Karpas-422 (cell line): ENCODE measurements at regions not wholly inside any gene's neighbourhood (a gene's known extent, or its start where the extent isn't known, plus 50 kb on each side); places are given as distances from the start of the nearest gene placed in this dataset.

Experiments used
- DNase-seq: peaks from one replicate; pipeline ENCODE4 v3.0.0-alpha.2; 2015
- H2AFZ ChIP-seq: fragments of 200-600 bp; sonication (generic); 2 replicates; pipeline ENCODE4 v1.6.1; 2014; ENCODE audit warnings: antibody characterized with exemption, low read length, mixed read lengths
- H3K27ac ChIP-seq: fragments of 200-600 bp; sonication (generic); 2 replicates; pipeline ENCODE4 v1.5.1; 2014; ENCODE audit warnings: mild to moderate bottlenecking, low read length, moderate library complexity
- H3K27me3 ChIP-seq: fragments of 200-600 bp; sonication (generic); 2 replicates; pipeline ENCODE4 v1.6.1; 2014; ENCODE audit warnings: low read length, mixed read lengths
- H3K36me3 ChIP-seq: fragments of 200-600 bp; sonication (generic); 2 replicates; pipeline ENCODE4 v1.6.1; 2014; ENCODE audit warnings: low read length, mixed read lengths; ENCODE audit not compliant: insufficient read depth
- H3K4me1 ChIP-seq: fragments of 200-600 bp; sonication (generic); 2 replicates; pipeline ENCODE4 v1.6.1; 2014; ENCODE audit warnings: mild to moderate bottlenecking, low read length, mixed read lengths
- H3K4me2 ChIP-seq: fragments of 200-600 bp; sonication (generic); 2 replicates; pipeline ENCODE4 v1.6.1; 2014; ENCODE audit warnings: low read length, low read depth, mild to moderate bottlenecking; ENCODE audit not compliant: poor library complexity, severe bottlenecking
- H3K4me3 ChIP-seq: fragments of 200-600 bp; sonication (generic); 2 replicates; pipeline ENCODE4 v1.5.1; 2014; ENCODE audit warnings: mild to moderate bottlenecking, antibody characterized with exemption, low read length, mixed read lengths
- H3K79me2 ChIP-seq: fragments of 200-600 bp; sonication (generic); 2 replicates; pipeline ENCODE4 v1.6.1; 2014; ENCODE audit warnings: mild to moderate bottlenecking, low read length, mixed read lengths
- H3K9ac ChIP-seq: fragments of 200-600 bp; sonication (generic); 2 replicates; pipeline ENCODE4 v1.6.0; 2014; ENCODE audit warnings: low read length
- H3K9me2 ChIP-seq: fragments of 200-600 bp; sonication (generic), shearing (Covaris generic); replicated peaks from 2 replicates; pipeline ENCODE4 v1.6.0; 2014; ENCODE audit warnings: mild to moderate bottlenecking, low read length, moderate library complexity; ENCODE audit not compliant: insufficient read depth
- H3K9me3 ChIP-seq: fragments of 300-700, 200-600 bp; sonication (generic); 2 replicates; pipeline ENCODE4 v1.6.1; 2014; ENCODE audit warnings: low read length, mixed read lengths
- H4K20me1 ChIP-seq: fragments of 200-600 bp; sonication (generic); 2 replicates; pipeline ENCODE4 v1.6.1; 2014; ENCODE audit warnings: mild to moderate bottlenecking, antibody characterized with exemption, low read length, low read depth; ENCODE audit not compliant: insufficient read depth

- H3K9ac ChIP-seq: no peak overlapping the region
- no peaks in the 10 kb centered on the region for H3K27me3 ChIP-seq
- H3K79me2 ChIP-seq: no peaks in the 10 kb centered on the region
- no peaks in the 10 kb centered on the region for H3K4me1 ChIP-seq
- DNase-seq: no peak
- H3K36me3 ChIP-seq: no peaks in the 10 kb centered on the region
- no peak overlapping the region for H3K4me3 ChIP-seq
- no peaks in the 10 kb centered on the region for H3K9me3 ChIP-seq
- no peaks in the 10 kb centered on the region for H3K9me2 ChIP-seq
- H4K20me1 ChIP-seq: no peaks in the 10 kb centered on the region
- no peak overlapping the region for H2AFZ ChIP-seq
- H3K4me2 ChIP-seq: no peak overlapping the region
- no peak overlapping the region for H3K27ac ChIP-seq
Observed at GRCh38 chr6:43865086-43865485, 95.1 kb downstream of the VEGFA start.

- no peaks in the 10 kb centered on the region for H3K27me3 ChIP-seq
- H3K9ac ChIP-seq: no peak overlapping the region
- DNase-seq: no peak
- no peaks in the 10 kb centered on the region for H3K36me3 ChIP-seq
- H3K27ac ChIP-seq: no peak overlapping the region
- H4K20me1 ChIP-seq: no peaks in the 10 kb centered on the region
- no peak overlapping the region for H3K4me3 ChIP-seq
- no peaks in the 10 kb centered on the region for H3K9me3 ChIP-seq
- no peak overlapping the region for H3K4me2 ChIP-seq
- H3K9me2 ChIP-seq: no peaks in the 10 kb centered on the region
- no peaks in the 10 kb centered on the region for H3K79me2 ChIP-seq
- H2AFZ ChIP-seq: no peak overlapping the region
- H3K4me1 ChIP-seq: no peaks in the 10 kb centered on the region
Observed at GRCh38 chr6:43862925-43863324, 92.9 kb downstream of the VEGFA start.

- no peaks in the 10 kb centered on the region for H4K20me1 ChIP-seq
- no peaks in the 10 kb centered on the region for H3K9me3 ChIP-seq
- no peak for DNase-seq
- H3K36me3 ChIP-seq: no peaks in the 10 kb centered on the region
- no peak overlapping the region for H2AFZ ChIP-seq
- H3K79me2 ChIP-seq: no peaks in the 10 kb centered on the region
- H3K4me3 ChIP-seq: no peak overlapping the region
- no peaks in the 10 kb centered on the region for H3K9me2 ChIP-seq
- H3K9ac ChIP-seq: no peak overlapping the region
- H3K27me3 ChIP-seq: no peaks in the 10 kb centered on the region
- no peak overlapping the region for H3K27ac ChIP-seq
- H3K4me1 ChIP-seq: peaks cover 7% of the 10 kb centered on the region
- H3K4me2 ChIP-seq: no peak overlapping the region
Observed at GRCh38 chr6:43861212-43861894, 91.3 kb downstream of the VEGFA start.

- no peaks in the 10 kb centered on the region for H3K36me3 ChIP-seq
- no peak overlapping the region for H3K27ac ChIP-seq
- no peak overlapping the region for H3K4me3 ChIP-seq
- H2AFZ ChIP-seq: no peak overlapping the region
- no peaks in the 10 kb centered on the region for H4K20me1 ChIP-seq
- no peak overlapping the region for H3K9ac ChIP-seq
- no peak for DNase-seq
- peaks cover 7% of the 10 kb centered on the region for H3K4me1 ChIP-seq
- H3K27me3 ChIP-seq: no peaks in the 10 kb centered on the region
- no peak overlapping the region for H3K4me2 ChIP-seq
- H3K9me3 ChIP-seq: no peaks in the 10 kb centered on the region
- no peaks in the 10 kb centered on the region for H3K79me2 ChIP-seq
- no peaks in the 10 kb centered on the region for H3K9me2 ChIP-seq
Observed at GRCh38 chr6:43860285-43860684, 90.3 kb downstream of the VEGFA start.

GRCh38 chr6:43859213-43859612 is 89.2 kb downstream of the VEGFA start:
- Histone ChIP-seq H3K27ac (no peak overlapping the region), H3K9me2 (no peaks in the 10 kb centered on the region), H3K79me2 (no peaks in the 10 kb centered on the region), H3K4me3 (no peak overlapping the region), H2AFZ (no peak overlapping the region), H3K27me3 (no peaks in the 10 kb centered on the region), H3K36me3 (no peaks in the 10 kb centered on the region), H3K9ac (no peak overlapping the region), H3K4me1 (peaks cover 7% of the 10 kb centered on the region), H3K9me3 (no peaks in the 10 kb centered on the region), H3K4me2 (no peak overlapping the region), H4K20me1 (no peaks in the 10 kb centered on the region)
- DNase-seq: no peak

- no peak for DNase-seq
- H3K79me2 ChIP-seq: no peaks in the 10 kb centered on the region
- H3K27ac ChIP-seq: no peak overlapping the region
- peaks cover 7% of the 10 kb centered on the region for H3K4me1 ChIP-seq
- H3K27me3 ChIP-seq: no peaks in the 10 kb centered on the region
- H3K9ac ChIP-seq: no peak overlapping the region
- no peaks in the 10 kb centered on the region for H3K36me3 ChIP-seq
- H4K20me1 ChIP-seq: no peaks in the 10 kb centered on the region
- H3K9me2 ChIP-seq: no peaks in the 10 kb centered on the region
- no peak overlapping the region for H3K4me2 ChIP-seq
- no peaks in the 10 kb centered on the region for H3K9me3 ChIP-seq
- no peak overlapping the region for H3K4me3 ChIP-seq
- H2AFZ ChIP-seq: no peak overlapping the region
Observed at GRCh38 chr6:43858161-43859153, 88.4 kb downstream of the VEGFA start.

- H3K27ac ChIP-seq: no peak overlapping the region
- H3K36me3 ChIP-seq: no peaks in the 10 kb centered on the region
- no peaks in the 10 kb centered on the region for H3K27me3 ChIP-seq
- no peaks in the 10 kb centered on the region for H3K9me3 ChIP-seq
- H2AFZ ChIP-seq: no peak overlapping the region
- H3K79me2 ChIP-seq: no peaks in the 10 kb centered on the region
- H3K9ac ChIP-seq: no peak overlapping the region
- H4K20me1 ChIP-seq: no peaks in the 10 kb centered on the region
- peaks cover 7% of the 10 kb centered on the region for H3K4me1 ChIP-seq
- no peaks in the 10 kb centered on the region for H3K9me2 ChIP-seq
- H3K4me2 ChIP-seq: no peak overlapping the region
- H3K4me3 ChIP-seq: no peak overlapping the region
- no peak for DNase-seq
Observed at GRCh38 chr6:43856005-43856765, 86.2 kb downstream of the VEGFA start.

- no peak overlapping the region for H3K4me3 ChIP-seq
- no peaks in the 10 kb centered on the region for H3K9me3 ChIP-seq
- H2AFZ ChIP-seq: no peak overlapping the region
- no peak for DNase-seq
- H3K4me1 ChIP-seq: peaks cover 7% of the 10 kb centered on the region
- H3K36me3 ChIP-seq: no peaks in the 10 kb centered on the region
- no peak overlapping the region for H3K4me2 ChIP-seq
- no peaks in the 10 kb centered on the region for H4K20me1 ChIP-seq
- no peak overlapping the region for H3K9ac ChIP-seq
- no peaks in the 10 kb centered on the region for H3K79me2 ChIP-seq
- no peaks in the 10 kb centered on the region for H3K27me3 ChIP-seq
- H3K27ac ChIP-seq: no peak overlapping the region
- H3K9me2 ChIP-seq: no peaks in the 10 kb centered on the region
Observed at GRCh38 chr6:43855247-43855646, 85.2 kb downstream of the VEGFA start.
